Cardiac fibroblast (primary cell): ENCODE measurements at regions not wholly inside any gene's neighbourhood (a gene's known extent, or its start where the extent isn't known, plus 50 kb on each side); places are given as distances from the start of the nearest gene placed in this dataset.

Source experiments
- DNase-seq, 2 donors: peaks; one replicate each; pipeline versions ENCODE4 v3.0.0 to v3.0.0-alpha.2; 2010; ENCODE audit warnings: low read depth in 2 of 2
- H3K4me3 ChIP-seq, 2 donors: replicated peaks in 1 of 2; 1 replicate in 1 of 2; 2 replicates in 1 of 2; pipeline ENCODE4 v1.5.1; 2011; ENCODE audit warnings: low read depth in 2 of 2, low read length in 2 of 2, mild to moderate bottlenecking in 2 of 2, moderate library complexity in 1 of 2
- TF ChIP-seq, protein P1 (sequence below): IDR thresholded peaks from one replicate; pipeline ENCODE4 v1.5.1; 2011; ENCODE audit warnings: low read depth, mild to moderate bottlenecking, low read length, inconsistent platforms

DNA sequence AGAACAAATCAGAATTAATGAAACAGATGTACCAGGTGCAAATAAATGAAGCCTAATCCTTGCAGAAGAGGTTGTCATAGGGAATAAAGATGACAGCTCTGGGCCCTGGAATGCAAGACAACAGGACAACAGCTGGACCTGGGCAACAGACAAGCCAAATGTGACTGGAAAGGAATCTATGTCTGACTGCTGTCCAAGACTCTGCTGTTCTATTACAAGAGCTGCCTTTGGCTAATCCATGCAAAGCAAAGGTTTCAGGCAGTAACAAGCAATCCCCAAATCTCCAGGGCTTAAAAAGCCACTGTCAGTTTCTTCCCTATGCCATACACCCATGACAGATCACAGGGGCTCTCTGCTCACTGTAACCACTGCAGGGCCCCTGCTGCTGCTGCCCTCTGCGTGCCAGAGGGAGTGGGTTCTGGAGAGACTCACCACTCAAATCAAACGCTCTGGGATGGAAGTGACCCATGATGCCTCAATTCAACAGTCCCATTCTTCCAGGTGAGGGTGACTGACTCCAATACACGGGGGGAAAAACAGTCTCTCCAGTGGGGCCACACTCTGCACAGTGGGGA, 218.9 kb upstream of the SFSWAP start:
- TF ChIP-seq, protein P1, sequence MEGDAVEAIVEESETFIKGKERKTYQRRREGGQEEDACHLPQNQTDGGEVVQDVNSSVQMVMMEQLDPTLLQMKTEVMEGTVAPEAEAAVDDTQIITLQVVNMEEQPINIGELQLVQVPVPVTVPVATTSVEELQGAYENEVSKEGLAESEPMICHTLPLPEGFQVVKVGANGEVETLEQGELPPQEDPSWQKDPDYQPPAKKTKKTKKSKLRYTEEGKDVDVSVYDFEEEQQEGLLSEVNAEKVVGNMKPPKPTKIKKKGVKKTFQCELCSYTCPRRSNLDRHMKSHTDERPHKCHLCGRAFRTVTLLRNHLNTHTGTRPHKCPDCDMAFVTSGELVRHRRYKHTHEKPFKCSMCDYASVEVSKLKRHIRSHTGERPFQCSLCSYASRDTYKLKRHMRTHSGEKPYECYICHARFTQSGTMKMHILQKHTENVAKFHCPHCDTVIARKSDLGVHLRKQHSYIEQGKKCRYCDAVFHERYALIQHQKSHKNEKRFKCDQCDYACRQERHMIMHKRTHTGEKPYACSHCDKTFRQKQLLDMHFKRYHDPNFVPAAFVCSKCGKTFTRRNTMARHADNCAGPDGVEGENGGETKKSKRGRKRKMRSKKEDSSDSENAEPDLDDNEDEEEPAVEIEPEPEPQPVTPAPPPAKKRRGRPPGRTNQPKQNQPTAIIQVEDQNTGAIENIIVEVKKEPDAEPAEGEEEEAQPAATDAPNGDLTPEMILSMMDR, result no peak
- H3K4me3 ChIP-seq, result no peak overlapping the region
- DNase-seq, result no peak

GRCh38 chr12:131493068-131493826, 217.6 kb upstream of the SFSWAP start:
- TF ChIP-seq, protein P1, result no peak
- H3K4me3 ChIP-seq, result no peak overlapping the region
- DNase-seq, result no peak

DNA sequence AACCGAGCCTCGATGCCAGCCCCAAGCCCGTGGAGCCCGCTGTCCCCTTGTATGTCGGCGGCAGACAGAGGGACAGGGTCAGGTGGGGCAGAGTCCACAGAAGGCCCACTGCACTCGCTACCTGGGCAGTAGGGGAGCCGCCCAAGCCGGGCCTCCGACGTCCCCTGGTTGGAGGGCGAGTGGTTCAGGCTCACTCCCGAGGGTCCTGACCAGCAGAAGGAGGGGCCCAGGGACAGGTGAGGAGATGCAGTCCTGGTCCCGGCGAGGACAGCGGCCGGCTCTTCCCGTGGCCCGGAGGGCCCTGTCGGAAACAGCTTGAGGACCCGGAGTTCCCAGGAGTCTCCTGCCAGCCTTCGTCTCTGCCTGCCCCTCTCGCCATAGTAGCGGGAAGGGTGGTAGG, 216.7 kb upstream of the SFSWAP start:
- H3K4me3 ChIP-seq, result no peak overlapping the region
- no peak for DNase-seq
- TF ChIP-seq, protein P1, result no peak

DNA sequence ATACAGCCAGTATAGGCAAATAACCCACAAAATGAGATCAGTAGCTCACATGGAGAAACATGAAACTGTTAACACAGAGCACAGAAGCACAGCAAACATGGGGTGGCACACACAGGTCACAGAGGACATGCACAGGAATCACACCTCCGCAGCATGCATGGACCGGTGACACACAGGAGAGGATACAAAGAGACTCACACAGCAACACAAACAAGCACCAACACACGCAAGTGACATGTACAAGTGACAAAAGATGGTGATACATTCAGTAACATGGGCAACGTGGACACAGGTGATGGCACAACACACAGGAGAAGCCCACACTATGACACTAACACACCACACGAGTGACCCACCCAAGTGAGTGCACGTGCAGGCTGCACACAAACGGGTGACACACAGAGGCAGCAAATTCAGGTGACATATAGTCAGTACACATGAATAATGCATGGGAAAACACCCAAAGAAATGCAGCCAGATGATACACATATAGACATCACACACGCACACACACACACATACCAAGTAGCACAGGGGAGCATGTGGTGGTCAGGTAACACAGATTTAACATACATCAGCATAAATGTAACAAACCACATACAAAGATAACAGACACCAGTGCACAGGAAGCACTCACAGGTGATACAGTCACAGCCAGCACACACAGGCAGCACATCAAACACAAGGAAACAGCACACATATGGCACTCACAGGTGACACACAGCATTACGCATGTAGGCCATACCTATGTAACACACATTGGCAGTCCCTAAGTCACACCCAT, 216.0 kb upstream of the SFSWAP start:
- TF ChIP-seq, protein P1, result no peak

DNA sequence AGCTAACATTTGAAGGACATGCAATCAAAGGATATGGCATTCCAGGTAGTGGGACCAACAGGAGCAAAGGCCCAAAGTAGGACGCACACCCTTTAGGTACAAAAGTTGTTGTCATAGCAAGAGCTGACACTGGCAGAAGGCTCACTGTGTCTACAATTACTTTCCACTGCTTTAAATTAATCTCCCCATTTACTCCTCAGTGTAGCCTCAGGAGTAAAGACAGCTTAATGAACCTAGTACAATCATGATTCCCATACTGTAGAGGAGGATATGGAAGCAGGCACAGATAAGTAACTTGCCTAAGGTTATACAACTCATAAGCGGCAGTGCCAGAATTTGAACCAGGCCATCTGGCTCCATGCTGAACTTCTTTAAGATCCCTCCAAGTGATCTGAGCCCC, 212.9 kb upstream of the SFSWAP start:
- no peak for DNase-seq
- TF ChIP-seq, protein P1, result no peak
- H3K4me3 ChIP-seq, result no peak overlapping the region

More for the DNA sequence above, 216.0 kb upstream of the SFSWAP start:
- no peak for DNase-seq
- no peak overlapping the region for H3K4me3 ChIP-seq

DNA sequence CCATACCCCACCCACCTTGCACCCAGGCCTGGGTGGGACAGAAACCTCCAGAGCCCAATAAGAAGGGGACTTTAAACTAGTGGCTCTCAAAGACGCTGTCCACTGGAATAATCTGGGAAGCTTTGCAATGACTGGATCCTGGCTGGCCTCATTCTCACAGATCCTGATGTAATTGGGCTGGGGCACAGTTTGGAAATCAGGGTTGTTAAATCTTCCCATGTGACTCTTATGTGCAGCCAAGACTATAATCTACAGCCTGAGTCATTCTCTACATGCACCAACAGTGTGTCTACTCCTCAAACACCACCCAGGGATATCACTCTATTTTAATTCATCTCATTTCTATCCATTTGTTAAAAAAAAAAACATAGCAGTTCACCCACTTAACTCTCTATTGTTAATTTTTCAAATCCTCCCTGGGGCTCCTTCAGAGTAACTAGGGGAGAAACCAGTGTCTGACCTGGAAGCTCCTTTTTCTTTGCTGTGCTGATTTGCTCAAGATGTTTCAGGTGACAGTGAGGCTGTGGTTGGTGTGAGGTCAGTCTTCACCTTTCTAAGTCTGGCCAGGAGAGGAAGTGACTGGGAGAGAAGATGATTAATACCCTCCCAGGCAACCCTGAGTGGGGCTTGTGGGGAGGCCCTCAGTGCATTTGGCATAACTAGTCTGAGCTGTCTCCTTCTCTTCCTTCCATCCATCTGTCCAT, 211.6 kb upstream of the SFSWAP start:
- no peak for DNase-seq
- no peak overlapping the region for H3K4me3 ChIP-seq
- TF ChIP-seq, protein P1, result no peak
